ENCODE measurements at regions not wholly inside any gene's neighbourhood (a gene's known extent, or its start where the extent isn't known, plus 50 kb on each side); places are given as distances from the start of the nearest gene placed in this dataset.

- no peak overlapping the region for H3K14ac ChIP-seq (ENCODE audit: insufficient read depth, low read length)
- H3K27ac Mint-ChIP-seq, result no peak overlapping the region
- H2BK20ac ChIP-seq (ENCODE audit: low read depth, low read length, poor library complexity, severe bottlenecking), result no peak overlapping the region
- no peak overlapping the region for H4K8ac ChIP-seq (replicated peaks; ENCODE audit: insufficient read length, low read depth, low read length)
- peaks cover 4% of the 10 kb centered on the region; the same call in 1 of the 2 replicates for H3K27me3 Mint-ChIP-seq (ENCODE audit: low read depth)
- H2BK120ac ChIP-seq (ENCODE audit: low read depth, low read length, poor library complexity, severe bottlenecking), result no peak overlapping the region
- no peaks in the 10 kb centered on the region for H3K9me3 ChIP-seq (ENCODE audit: control insufficient read depth, low read depth, low read length)
- H3K79me1 ChIP-seq (ENCODE audit: insufficient read depth, low read depth, low read length, poor library complexity, severe bottlenecking), result no peaks in the 10 kb centered on the region
- H3K9ac ChIP-seq (ENCODE audit: extremely low read depth, insufficient read length, low read length), result no peak overlapping the region
- no peak overlapping the region for H4K5ac ChIP-seq (ENCODE audit: insufficient read length, low read depth, low read length)
- no peak overlapping the region for H3K4ac ChIP-seq (ENCODE audit: low read depth, low read length)
- no peaks in the 10 kb centered on the region for H3K4me1 ChIP-seq (ENCODE audit: insufficient read depth, low read length)
- H2BK5ac ChIP-seq (ENCODE audit: insufficient read length, low read length), result no peak overlapping the region
- no peaks in the 10 kb centered on the region for H3K4me1 Mint-ChIP-seq
- no peak overlapping the region for H3K56ac ChIP-seq (ENCODE audit: insufficient read length, low read depth, low read length)
- no peak for TF ChIP-seq CTCF (conservative IDR thresholded peaks at IDR 0.05)
- no peak overlapping the region for H3K27ac ChIP-seq (ENCODE audit: insufficient read length, low read depth, low read length)
- no peaks in the 10 kb centered on the region for H3K27me3 ChIP-seq (ENCODE audit: insufficient read depth, low read length)
- H3K18ac ChIP-seq (ENCODE audit: insufficient read length, low read depth, low read length), result no peak overlapping the region
- no peaks in the 10 kb centered on the region for H3K23me2 ChIP-seq (ENCODE audit: insufficient read length, low read depth, low read length, poor library complexity, severe bottlenecking)
- H2BK15ac ChIP-seq (ENCODE audit: low read depth, low read length), result no peak overlapping the region
- no peak for DNase-seq
- no peak overlapping the region for H2BK12ac ChIP-seq (ENCODE audit: insufficient read length, low read depth, low read length)
- no peak overlapping the region for H3T11ph ChIP-seq (ENCODE audit: low read length)
- no peak overlapping the region for H2AFZ ChIP-seq (ENCODE audit: low read length)
- no peaks in the 10 kb centered on the region for H3K9me3 Mint-ChIP-seq
- no peak overlapping the region for H4K91ac ChIP-seq (ENCODE audit: insufficient read length, low read depth, low read length)
- H3K4me2 ChIP-seq (ENCODE audit: insufficient read depth, insufficient read length, low read length), result no peak overlapping the region
- H2AK5ac ChIP-seq (ENCODE audit: insufficient read length, low read length), result no peak overlapping the region
- H4K20me1 ChIP-seq (ENCODE audit: control insufficient read depth, insufficient read depth, insufficient read length), result no peaks in the 10 kb centered on the region
- no peaks in the 10 kb centered on the region for H3K36me3 Mint-ChIP-seq (ENCODE audit: insufficient read depth in 1 of 3, low read depth in 3 of 3)
- no CpG with 5 or more reads among the region's 1 CpG for WGBS (ENCODE audit: extremely low coverage, insufficient read length, low lambda C conversion rate)
- no peaks in the 10 kb centered on the region for H3K79me2 ChIP-seq (ENCODE audit: insufficient read depth, low read length)
- no peak overlapping the region for H3K4me3 Mint-ChIP-seq
- H3K23ac ChIP-seq (ENCODE audit: insufficient read length, low read depth, low read length), result no peak overlapping the region
These were observed 202.1 kb downstream of the MBL2 start for GRCh38 chr10:52570490-52570889.
